ENCODE measurements at regions not wholly inside any gene's neighbourhood (a gene's known extent, or its start where the extent isn't known, plus 50 kb on each side); places are given as distances from the start of the nearest gene placed in this dataset.

GRCh38 chr5:135234242-135234641 is 164.8 kb downstream of the MACROH2A1 start:
- no peak for DNase-seq

GRCh38 chr5:135233477-135233876 is 165.6 kb downstream of the MACROH2A1 start:
- no peak for DNase-seq

- no peak for DNase-seq
These were observed 166.1 kb downstream of the MACROH2A1 start for GRCh38 chr5:135232958-135233357.

GRCh38 chr5:135231289-135231688 is 167.7 kb downstream of the MACROH2A1 start:
- no peak for DNase-seq

GRCh38 chr5:135230251-135230925 is 168.6 kb downstream of the MACROH2A1 start:
- no peak for DNase-seq

- no peak for DNase-seq
These were observed 169.3 kb downstream of the MACROH2A1 start for GRCh38 chr5:135229679-135230132.

- DNase-seq = no peak
These were observed 169.9 kb downstream of the MACROH2A1 start for GRCh38 chr5:135229122-135229521.

GRCh38 chr5:135228222-135228621 is 170.8 kb downstream of the MACROH2A1 start:
- DNase-seq = no peak

- DNase-seq = no peak
These were observed 171.7 kb downstream of the MACROH2A1 start for GRCh38 chr5:135227064-135228022.

GRCh38 chr5:135225856-135226560 is 173.0 kb downstream of the MACROH2A1 start:
- DNase-seq = no peak

GRCh38 chr5:135223891-135224625 is 175.0 kb downstream of the MACROH2A1 start:
- no peak for DNase-seq

GRCh38 chr5:135223404-135223803 is 175.6 kb downstream of the MACROH2A1 start:
- no peak for DNase-seq

- no peak for DNase-seq
These were observed 176.3 kb downstream of the MACROH2A1 start for GRCh38 chr5:135222771-135223170.

GRCh38 chr5:135222171-135222681 is 176.8 kb downstream of the MACROH2A1 start:
- DNase-seq = no peak

- no peak for DNase-seq
These were observed 177.3 kb downstream of the MACROH2A1 start for GRCh38 chr5:135221696-135222095.

- DNase-seq = no peak
These were observed 177.9 kb downstream of the MACROH2A1 start for GRCh38 chr5:135221187-135221473.

- no peak for DNase-seq
These were observed 178.4 kb downstream of the MACROH2A1 start for GRCh38 chr5:135220394-135221186.

GRCh38 chr5:135219868-135220267 is 179.2 kb downstream of the MACROH2A1 start:
- no peak for DNase-seq

- no peak for DNase-seq
These were observed 180.1 kb downstream of the MACROH2A1 start for GRCh38 chr5:135218790-135219568.

- no peak for DNase-seq
These were observed 180.6 kb downstream of the MACROH2A1 start for GRCh38 chr5:135218486-135218755.

Data from CD4-positive, alpha-beta T cell treated with Interleukin-6 for 4 hours (primary cell).